Stimulated activated CD4-positive, alpha-beta T cell treated with anti-CD3 and anti-CD28 coated beads, Interleukin-4, amount 100 ng/mL, for 48 hours (primary cell): ENCODE measurements at regions not wholly inside any gene's neighbourhood (a gene's known extent, or its start where the extent isn't known, plus 50 kb on each side); places are given as distances from the start of the nearest gene placed in this dataset.
"Not testable (repeated sequence)": the region's sequence is repeated elsewhere in the genome, so short reads cannot be mapped to it uniquely, and the experiment has no call there.

Source experiments
- DNase-seq, 2 donors: peaks; one replicate each; pipeline ENCODE4 v3.0.0-alpha.2; 2020; ENCODE audit warnings: low read depth in 2 of 2

DNA sequence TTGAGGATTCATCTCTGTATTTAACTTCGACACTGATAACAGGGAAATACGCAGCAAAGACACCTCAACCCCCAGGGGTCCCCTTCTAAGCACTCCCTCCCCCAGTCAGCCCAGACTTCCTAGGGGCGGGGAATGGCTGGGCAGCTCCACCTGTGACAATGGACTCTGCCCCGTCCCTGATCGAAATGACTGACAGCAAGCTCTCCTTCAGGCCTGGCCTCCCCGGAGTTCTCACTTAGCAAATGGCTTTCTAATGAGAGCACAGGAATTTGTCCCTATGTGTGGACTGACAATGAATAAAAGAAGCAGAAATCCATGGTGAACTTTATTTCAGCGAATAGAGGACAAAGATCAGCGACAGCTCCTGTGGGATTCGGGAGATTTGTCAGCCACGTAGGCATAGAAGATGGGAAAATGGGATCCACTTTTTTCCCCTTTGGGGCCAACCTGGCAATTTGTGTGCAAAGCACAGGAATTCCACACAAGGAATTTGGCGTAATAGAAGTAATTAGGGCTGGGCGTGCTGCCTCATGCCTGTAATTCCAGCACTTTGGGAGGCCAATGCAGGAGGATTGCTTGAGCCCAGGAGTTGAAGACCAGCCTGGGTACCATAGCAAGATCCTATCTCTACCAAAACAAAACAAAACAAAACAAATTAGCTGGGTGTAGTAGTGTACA, 63.8 kb downstream of the TNFAIP2 start:
- DNase-seq, result no peak

DNA sequence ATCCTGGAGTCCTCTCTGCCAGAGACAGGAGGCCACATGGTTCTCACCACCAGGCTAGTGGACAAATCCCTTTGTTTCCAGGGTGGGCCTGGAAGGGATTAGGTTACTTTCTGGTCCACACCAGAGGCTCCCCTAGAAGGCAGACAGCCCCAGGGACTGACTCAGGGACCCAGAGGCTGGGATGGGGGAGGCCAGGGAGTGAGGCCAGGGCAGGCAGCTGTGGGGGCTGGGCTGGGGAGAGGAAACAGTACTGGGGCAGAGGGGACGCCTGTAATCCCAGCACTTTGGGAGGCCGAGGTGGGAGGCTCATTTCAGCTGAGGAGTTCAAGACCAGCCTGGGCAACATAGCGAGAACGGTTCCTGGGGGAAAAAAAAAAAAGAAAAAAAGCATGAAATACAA, 64.7 kb downstream of the TNFAIP2 start:
- DNase-seq, result no peak

DNA sequence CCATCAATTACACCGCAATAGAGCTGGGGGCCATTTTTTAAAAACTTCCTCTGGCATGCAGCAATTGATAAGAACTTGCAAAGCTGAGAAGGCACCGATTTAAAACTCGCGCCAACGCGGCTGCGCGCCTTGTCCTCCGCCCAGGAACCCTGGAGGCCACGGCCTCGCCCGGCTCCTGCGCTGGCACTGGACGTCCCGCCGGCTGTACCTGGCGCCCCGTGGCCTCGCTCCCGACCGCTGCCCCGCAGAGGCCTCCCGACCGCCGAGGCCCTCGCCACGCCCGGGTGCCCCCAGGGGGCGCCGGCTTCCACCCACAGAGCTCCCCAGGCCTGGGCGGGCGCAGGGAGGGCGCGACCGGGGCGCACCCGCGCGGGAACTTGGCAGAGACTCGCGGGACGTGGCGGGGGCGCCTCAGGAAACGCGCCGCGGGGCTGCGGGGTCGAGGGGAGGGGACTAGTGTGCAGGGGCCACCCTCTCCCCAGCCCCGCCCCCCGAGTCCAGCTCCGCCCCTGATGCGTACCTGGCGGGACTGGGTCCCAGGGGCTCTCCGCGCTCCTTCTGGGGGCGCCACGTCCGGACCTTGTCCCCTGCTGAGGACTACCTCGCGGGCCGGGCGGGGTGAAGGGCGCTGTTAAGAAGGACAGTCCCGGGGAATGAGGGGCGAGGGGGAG, 65.7 kb downstream of the TNFAIP2 start:
- DNase-seq, result peak; percentile 5 to 7

DNA sequence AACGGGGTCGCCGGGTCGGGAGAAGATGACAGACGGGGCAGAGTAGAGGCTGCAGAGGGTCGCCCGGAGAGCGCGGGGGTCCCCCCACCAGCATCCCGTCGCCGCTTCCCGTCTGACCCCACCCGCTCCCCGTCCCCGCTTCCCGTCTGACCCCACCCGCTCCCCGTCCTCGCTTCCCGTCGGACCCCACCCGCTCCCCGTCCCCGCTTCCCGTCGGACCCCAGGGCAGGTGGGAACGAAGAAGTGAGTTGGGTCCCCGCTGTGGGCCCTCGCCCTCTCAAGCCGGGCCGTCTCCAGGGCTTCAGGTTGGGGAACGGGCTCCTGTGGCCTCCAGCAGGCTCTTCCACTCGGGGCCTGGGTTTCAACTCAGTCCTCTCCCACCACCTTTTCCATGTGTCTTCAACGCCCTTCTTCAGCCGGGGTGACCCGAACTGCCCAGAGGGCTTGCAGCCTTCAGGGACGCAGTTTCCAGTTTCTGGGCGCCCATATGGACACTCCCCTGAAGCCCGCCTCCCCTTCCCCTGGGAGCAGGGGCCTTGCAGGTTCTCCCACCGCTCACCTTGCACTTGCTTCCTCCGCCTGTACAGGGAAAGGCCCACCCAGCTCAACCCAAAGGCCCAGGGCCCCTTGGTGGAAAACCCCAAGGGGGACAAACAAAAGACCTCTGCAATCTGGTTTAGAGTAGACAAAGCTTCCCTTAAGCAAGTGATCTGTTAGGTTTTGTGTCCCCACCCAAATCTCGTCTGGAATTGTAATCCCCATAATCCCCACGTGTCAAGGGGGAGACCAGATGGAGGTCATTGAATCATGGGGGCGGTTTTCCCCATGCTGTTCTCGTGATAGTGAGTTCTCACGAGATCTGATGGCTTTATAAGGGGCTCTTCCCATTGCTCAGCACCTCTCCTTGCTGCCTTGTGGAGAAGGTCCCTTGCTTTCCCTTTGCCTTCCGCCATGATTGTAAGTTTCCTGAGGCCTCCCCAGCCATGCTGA, 66.5 kb downstream of the TNFAIP2 start:
- no peak for DNase-seq

DNA sequence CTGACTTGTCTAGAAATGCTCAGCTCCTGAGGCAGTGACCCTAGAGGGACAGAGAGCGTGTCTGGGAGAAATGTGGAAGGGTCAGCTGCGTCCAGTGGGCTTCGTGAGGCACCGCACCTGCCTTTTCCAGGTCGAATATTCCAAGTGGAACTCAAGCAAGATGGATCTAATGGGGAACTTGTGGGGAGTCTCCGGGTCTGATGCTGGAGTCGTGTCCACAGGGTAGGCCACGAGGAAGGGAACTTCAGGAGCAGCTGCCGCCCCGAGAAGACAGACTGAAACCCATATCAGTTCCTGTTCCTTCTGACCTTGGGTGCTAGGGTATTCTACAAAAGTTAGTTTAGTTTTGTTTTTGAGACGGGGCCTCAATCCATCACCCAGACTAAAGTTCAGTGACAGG, 67.5 kb downstream of the TNFAIP2 start:
- no peak for DNase-seq

DNA sequence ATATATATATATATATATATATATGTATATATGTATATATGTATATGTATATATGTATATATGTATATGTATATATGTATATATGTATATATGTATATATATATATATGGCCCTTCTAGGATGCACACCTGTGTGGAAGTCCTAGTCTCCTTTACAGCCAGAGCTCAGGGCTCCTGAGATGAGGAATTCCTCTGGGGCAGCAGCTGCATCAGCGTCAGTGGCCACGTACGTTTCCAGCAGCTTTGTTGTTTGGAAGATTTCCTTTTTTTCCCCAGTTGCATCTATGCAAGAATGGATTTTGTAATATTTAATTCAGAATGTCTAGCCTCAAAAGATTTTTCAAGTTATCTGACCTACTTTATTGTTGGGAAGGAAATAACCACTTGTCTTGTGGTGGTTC, 68.6 kb downstream of the TNFAIP2 start:
- no peak for DNase-seq

DNA sequence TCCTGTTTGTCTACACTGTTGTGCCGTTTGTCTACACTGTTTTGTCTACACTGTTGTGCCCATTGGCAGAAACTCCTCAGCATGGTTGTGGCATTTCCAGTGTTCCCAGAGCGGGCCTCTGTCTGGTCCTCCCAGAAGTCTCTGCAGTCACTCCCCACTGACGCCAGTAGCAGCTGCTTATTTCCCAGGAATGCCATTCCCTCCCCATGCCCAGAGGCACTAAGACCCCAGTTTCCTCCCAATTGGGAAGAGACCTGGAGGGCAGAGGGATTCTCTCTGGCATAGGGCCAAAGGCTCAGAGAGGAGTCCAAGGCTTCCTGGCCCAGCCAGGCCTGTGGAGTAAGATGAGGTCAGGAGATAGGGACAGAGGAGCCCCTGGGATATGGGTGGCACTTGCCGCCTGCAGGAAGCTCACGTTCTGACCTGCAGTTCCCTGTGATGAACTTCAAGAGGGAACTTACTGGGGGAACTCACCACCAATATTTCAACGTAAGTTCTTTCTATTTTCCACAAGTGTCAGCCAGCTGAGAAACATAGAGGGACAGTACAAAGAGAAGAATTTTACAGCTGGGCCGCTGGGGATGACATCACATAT, 69.1 kb downstream of the TNFAIP2 start:
- DNase-seq, result no peak

DNA sequence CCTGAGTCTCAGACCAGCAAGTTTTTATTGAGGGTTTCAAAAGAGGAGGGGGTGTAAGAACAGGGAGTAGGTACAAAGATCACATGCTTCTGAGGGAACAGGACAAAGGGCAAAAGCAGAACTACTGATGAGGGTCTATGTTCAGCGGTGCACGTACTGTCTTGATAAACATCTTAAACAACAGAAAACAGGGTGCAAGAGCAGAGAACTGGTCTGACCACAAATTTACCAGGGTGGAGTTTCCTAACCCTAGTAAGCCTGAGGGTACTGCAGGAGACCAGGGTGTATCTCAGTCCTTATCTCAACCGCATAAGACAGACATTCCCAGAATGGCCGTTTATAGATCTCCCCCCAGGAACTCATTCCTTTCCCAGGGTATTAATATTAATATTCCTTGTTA, 69.6 kb downstream of the TNFAIP2 start:
- not testable (repeated sequence) for DNase-seq

DNA sequence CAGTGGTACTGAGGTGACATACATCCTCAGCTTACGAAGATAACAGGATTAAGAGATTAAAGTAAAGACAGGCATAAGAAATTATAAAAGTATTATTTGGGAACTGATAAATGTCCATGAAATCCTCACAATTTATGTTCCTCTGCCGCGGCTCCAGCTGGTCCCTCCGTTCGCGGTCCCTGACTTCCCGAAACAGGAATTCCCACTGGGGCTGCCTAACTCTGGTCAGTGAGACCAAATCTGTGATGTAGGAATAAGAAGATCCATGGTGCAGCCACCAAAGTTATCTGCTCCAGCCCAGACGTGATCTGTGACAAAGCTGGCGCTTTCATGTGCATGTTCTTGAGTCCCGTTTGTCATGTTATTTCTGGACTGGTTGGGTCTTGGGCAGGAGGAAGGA, 70.2 kb downstream of the TNFAIP2 start:
- DNase-seq, result not testable (repeated sequence)

DNA sequence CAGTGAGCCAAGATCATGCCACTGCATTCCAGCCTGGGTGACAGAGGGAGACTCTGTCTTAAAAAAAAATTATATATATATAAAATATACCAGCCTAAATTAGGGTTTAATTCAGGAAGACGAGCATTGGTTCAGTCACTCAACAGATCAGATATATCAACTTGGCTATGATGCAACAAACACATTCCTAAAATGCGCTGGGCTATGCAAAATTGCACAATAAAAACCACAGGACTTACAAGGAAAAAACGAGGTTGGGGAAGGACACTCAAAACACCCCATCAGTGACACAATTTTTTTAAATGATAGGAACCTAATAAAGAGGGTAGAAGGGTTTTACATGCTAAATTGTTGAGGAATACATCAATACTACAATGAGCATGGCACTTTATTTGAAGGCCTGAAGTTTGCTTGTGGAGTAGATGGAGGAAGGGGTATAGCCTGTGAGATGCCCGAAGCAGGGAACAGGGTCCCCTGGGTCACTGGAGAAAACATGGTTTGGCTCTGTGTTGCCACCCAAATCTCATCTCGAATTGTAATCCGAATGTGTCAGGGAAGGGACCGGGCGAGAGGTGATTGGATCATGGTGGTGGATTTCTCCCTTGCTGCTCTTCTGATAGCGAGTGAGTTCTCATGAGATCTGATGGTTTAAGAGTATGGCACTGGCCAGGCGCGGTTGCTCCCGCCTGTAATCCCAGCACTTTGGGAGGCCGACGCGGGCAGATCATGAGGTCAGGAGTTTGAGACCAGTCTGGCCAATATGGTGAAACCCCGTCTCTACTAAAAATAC, 71.2 kb downstream of the TNFAIP2 start:
- DNase-seq, result no peak

DNA sequence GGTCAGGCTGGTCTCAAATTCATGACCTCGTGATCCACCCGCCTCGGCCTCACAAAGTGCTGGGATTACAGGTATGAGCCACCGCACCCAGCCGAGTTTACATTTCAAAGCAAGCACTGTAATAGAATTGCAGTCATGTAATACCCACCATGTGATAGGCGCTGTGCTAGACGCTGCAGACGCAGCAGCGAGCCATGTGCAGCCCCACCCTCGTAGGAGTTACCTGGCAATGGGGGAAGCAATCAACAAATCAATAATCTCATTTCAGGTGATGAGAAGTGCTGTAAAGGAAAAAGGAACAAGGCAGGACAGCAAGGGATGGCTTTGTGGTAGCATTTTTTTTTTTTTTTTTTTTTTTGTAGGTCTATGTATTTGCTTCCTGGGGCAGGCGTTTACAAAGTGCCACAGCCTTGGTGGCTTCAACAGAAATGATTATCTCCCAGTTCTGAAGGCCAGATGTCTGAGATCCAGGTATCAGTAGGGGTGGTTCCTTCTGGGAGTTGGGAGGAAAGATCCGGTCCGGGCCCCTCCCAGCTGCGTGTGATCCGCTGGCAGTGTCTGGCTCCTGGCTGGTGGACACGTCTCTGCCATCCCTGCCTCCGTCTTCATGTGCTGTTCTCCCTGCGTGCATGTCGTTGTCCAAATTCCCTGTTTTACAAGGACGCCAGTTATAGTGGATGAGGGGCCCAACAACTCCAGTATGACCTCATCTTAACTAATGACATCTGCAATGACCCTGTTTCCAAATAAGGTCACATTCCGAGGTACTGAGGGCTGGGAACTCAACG, 72.8 kb downstream of the TNFAIP2 start:
- no peak for DNase-seq

DNA sequence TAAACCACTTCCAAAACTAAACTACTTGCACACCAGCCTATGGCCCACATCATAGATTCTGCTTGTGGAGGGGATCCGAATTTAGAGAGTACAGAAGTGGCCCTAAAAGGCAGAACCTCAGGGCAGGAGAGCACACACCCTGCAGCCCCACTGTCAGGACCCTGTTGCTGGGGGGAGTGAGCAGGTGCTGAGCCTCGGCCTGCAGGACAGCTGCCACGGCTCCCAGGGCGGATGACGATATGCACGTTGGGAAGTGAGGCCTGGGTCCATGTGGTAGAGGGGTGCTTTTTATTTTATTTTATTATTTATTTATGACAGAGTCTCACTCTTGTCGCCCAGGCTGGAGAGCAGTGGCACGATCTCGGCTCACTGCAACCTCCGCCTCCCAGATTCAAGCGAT, 73.5 kb downstream of the TNFAIP2 start:
- no peak for DNase-seq

DNA sequence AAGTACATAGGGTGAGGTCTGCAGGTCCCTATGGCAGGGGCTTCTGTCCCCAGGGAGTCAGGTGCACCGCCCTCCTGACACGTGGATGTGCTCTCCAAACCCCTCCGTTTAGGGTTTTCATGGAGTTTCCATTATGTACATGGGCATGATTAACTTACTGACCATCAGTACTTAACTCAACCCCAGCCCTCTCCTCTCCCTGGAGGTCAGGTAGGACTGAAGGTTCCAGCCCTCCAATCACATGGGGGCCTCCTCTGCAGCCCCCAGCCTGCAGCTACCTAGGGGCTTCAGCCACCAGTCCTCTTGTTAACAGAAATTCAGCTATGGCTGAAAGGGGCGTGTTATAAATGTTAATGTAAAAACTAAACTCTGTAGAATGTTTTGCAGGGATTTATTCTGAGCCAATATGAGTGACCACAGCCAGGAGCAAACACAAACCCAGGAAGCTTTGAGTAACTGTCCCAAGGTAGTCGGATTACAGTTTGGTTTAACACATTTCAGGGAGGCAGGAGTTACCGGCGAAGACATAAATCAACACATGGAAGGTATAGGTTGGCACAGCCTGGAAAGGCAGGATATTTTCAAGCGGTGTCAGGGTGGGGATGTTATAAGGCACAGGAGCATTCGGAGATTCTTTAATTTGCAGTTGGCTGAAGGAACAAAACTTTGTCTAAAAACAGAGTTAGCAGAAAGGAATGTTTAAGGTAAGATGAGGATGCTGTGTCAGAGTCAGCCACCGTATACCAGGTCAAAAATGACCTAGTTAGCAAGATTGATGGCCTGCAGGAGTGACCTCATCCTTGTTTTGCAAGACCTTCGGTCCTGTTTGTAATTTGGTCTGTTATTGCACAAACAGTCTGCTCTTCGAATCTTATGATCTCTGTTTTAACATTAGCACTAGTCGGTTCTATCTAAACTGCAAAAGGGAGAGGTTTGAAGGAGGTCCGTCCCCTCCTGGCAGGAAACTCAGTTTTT, 75.2 kb downstream of the TNFAIP2 start:
- no peak for DNase-seq

DNA sequence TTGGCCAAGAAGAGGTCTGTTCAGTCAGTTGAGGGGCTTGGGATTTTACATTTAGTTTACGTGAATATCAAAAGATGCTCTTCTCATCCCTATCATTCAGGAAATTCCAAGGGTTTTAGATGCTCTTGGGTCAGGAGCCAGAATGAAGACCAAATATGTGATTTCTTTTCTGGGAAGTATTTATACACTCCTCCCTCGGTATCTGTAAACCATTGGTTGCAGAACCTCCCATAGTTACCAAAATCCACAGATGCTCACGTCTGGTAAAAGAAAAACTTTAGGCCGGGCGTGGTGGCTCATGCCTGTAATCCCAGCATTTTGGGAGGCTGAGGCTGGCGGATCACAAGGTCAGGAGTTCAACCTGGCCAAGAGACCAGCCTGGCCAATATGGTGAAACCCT, 75.9 kb downstream of the TNFAIP2 start:
- DNase-seq, result no peak

DNA sequence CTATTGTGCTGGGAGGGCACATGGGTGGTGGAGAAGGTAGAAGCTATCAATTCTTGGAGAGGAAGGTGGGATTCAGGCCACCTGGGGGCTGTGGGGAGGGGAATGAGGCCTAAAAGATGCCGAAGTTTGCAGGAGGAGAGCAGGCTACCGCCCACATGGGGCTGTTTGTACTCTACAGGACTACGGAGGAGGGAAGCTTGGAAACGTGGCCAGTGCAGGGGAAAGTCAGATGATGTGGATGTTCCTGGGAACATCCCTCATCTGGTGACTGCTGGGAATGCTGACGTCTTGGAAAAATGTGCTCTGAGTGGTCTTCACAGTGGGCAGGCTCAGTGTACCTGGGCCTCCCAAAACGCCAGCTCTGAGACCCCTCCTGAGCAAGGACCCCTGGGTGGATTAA, 78.5 kb downstream of the TNFAIP2 start:
- no peak for DNase-seq

DNA sequence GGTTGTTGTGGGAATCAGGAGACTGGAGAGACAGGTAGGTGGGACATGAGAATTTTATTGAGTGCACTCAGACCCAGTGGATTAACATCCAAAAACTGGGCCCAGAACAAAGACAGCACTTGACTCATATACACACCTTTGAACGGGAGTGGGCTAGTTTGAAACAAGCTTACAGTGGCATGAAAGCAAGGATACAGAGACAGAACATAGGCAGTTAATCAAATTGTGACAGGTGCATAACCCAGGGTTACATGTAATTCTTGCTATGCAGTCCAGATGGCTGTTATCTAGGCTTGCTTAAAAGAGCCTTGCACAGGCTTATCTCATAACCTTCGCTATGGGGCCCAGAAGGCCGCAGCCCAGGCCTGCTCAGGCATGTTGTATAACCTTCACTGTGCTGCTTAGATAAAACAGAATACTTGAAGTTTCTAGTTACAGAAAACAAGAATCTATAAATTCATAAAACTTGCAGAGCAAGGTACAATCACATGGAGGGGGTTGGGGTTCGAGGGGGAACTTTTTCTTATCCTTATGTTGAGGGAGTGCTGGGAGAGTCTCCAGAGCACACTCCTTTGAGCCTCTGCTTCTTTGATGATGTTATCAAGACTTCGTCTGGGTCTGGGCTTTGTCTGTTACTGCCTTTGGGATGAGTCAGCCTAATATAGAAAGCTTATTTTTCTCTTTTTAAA, 81.7 kb downstream of the TNFAIP2 start:
- DNase-seq, result no peak

DNA sequence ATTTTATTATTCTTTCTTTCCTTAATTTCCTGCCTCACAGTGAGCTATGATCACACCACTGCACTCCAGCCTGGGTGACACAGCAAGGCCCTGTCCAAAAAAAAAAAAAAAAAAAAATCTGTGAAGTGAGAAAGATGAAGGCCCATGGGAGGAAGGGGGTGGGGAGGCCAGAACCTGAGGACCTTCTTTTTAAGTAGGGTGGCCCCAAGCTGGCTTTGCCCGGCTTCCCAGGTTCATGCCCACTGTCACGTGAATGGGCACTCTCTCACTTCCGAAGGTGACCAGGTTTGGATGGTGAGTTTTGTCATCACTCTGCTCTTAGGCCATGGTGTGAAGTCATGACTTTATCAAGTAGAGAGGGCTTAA, 82.3 kb downstream of the TNFAIP2 start:
- no peak for DNase-seq

DNA sequence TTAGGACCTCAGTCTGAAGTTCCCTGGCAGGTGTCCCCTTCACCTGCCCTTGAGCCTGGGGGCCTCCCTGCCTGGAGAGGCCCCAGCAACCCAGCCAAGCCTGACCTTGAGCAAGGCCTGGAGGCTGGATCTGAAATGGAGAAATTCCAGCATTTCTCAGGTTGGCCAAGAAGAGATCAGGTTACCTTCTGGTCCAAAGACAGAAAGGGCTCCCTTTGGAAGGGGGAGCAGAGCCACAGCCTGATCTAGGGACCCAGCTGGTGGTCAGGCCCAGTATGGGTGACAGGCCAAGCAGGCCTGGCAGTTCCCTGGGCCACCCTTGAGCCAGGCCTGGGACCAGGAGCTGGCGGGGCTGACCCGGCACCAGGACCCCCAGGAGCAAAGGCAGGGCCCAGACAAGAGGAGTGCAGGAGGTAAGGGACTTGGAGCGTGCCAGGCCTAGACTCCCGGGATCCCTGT, 82.8 kb downstream of the TNFAIP2 start:
- DNase-seq, result no peak
